Head of caudate nucleus (tissue), 42 donors: ENCODE measurements at regions not wholly inside any gene's neighbourhood (a gene's known extent, or its start where the extent isn't known, plus 50 kb on each side); places are given as distances from the start of the nearest gene placed in this dataset.
"Not testable (repeated sequence)": the region's sequence is repeated elsewhere in the genome, so short reads cannot be mapped to it uniquely, and the experiment has no call there.

ENCODE experiments used
- DNase-seq, 42 donors: peaks; one replicate each; pipeline versions ENCODE4 v3.0.0 to v3.0.0-alpha.2; 2020 to 2021; ENCODE audit warnings: mixed read lengths in 7 of 42
- intact Hi-C: fragments of 100-400 bp; cut with DNase I; formaldehyde crosslinking; loops from one replicate; pipeline ENCODE4 v1.15.0; 2022

DNA sequence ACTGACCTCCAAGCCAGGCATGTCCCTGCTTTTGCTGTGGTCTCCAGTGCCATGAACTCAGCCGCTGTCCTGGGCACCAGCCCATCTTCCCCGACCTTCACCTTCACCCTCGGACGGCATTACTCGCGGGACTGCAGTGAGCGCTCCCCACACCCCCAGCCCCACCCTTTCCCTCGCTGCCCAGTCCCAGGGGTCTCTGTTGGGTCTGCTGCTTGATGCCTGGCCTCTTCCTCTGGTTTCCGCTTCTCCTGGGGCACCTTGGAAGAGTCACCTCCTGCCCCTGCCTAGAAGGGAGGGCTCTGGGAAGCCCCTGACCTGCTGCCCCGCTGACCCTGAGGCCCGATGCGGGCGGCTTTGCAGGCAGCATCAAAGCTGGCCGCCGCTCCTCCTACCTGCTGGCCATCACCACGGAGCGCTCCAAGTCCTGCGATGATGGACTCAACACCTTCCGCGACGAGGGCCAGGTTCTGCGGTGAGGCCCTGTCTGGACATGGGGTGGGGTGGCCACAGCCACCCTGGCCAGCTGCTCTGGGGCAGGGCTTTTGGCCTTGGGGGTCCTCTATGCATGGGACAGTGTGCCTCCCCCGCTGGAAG lies 102.3 kb downstream of the ZNF267 start:
- DNase-seq, intact Hi-C loops: not testable (repeated sequence)

DNA sequence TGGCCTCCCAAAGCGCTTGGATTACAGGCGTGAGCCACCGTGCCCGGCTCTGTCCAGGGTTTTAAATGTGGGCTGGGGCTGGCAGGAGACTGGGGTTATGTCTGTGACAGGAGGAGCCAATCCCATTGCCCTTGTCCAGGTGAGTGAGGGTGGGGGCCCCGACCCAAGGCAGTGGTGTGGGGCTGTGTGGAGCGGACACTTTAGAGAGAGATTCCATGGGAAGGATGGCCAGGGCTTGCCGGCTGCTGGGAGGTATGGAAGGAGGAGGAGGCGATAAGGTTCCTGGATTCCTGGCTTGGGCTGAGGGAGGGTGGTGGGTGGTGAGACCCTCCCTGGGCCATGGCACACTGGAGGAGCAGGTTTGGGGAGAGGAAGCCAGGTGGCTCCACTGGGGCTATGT lies 104.9 kb downstream of the ZNF267 start:
- DNase-seq, intact Hi-C loops: not testable (repeated sequence)

DNA sequence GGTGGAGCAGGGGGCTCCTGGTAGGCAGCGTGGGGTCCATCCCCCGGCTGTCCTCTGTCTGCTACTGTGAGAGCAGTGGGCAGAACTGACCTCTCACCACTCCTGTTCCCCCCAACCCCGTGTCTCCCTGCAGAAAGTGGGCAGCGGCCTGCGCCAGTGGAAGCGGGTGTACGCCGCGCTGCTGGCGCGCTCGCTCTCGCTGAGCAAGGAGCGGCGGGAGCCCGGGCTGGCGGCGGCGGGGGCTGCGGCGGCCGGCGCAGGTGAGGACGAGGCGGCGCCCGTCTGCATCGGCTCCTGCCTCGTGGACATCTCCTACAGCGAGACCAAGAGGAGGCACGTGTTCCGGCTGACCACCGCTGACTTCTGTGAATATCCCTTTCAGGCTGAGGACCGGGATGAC lies 108.1 kb downstream of the ZNF267 start:
- DNase-seq, intact Hi-C loops: not testable (repeated sequence)

DNA sequence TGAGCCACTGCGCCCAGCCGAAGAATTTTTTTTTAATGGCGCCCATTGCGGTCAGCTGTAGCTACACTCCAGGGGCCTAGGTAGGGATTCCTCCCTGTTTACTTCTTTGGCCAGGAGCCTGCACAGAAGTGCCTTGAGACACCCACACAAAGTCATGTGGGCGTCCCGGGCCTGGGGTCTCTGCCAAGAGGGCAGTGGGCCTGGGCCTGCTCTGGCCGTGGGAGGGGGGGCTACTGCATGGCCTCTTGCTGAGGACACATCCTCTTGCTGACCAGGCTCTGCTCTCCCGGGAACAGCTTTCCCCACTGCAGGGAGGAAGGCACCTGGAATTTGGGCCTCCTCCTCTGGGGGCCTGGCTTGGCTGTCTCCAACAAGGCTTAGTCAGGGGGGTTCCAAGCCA lies 109.4 kb downstream of the ZNF267 start:
- intact Hi-C loops, DNase-seq: not testable (repeated sequence)

DNA sequence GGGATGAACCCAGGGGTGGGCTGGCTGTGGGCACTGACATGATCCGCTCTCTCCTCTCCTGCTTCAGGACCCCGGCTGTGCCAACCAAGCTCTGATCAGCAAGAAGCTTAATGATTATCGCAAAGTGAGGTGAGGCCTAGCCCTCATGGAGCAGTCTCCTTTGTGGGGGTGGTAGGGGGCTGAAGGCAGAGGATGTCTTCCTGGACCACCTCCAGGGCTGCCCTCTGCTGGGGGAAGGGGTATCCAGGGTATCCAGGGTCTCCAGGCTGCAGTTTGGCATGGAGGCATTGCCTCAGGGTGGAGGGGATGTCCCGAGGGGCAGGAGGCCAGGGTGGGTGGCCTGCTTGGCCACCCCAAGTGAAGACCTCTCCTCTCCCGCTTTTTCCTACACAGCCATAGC lies 110.1 kb downstream of the ZNF267 start:
- DNase-seq, intact Hi-C loops: not testable (repeated sequence)

DNA sequence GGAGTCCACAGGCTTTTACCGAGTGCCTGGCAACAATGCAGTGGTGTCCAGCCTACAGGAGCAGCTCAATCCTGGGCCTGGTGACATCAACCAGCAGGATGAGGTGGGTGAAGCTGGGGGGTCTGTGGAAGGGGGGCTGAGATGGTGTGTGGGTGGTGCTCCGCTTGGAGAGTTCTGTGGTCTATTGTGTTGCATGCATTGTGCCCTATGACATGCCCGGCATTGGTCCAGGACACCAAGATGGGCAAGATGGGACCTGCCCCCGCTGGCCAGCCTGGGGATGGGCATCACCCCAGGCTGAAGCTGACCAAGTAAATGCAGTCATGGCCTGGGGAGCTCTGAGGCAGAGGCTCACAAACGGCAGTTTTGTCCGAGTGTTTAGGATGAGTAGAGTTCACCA lies 113.3 kb downstream of the ZNF267 start:
- DNase-seq, intact Hi-C loops: not testable (repeated sequence)

DNA sequence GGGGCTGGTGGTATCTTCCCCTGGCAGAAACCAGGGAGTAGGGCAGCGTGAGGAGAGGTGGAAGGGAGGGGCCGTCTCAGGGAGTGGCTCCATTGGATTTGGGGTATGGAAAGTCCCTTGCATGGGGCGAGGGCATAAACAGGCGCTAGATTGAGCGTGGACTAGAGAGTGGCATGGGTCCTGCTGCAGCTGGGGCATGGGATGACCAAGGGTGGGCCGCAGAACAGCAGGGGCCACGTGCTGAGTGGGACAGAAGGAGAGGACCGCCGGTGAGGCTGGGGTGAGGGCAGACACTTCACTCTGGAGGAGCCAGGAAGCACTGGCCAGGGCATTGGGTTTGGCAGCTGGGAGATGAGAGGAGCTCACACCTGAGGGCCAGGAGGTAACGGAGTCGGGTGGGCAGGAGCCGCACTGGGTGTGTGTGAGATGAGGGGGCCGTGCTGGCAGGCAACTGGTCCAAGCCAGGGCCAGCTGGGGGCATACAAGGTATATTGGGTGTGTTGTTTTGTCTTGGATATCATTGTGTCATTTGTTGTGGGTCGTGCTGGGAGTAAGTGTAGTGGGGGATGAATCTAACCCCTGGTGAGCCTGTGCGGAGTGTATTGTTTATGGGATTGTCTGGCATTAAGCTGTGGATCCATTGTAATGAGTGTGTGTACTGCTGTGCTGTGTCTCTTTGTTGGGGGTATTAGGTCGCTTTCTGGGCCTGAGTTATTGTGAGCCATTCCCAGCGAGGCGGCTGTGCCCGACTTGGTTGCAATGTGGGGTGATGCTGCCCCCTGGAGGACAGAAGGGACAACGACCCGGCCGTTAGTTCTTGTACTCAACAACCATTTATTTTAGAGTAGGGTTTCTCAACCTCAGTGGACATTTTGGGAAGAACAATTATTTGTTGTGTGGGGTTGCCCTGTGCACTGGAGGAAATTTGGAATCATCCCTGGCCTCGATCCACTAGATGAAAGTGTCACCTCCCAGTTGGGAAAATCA lies 115.3 kb downstream of the ZNF267 start:
- peak in 34 of 42 donors; percentile 18 to 78 (median 47) for DNase-seq
- intact Hi-C loops = not testable (repeated sequence)

DNA sequence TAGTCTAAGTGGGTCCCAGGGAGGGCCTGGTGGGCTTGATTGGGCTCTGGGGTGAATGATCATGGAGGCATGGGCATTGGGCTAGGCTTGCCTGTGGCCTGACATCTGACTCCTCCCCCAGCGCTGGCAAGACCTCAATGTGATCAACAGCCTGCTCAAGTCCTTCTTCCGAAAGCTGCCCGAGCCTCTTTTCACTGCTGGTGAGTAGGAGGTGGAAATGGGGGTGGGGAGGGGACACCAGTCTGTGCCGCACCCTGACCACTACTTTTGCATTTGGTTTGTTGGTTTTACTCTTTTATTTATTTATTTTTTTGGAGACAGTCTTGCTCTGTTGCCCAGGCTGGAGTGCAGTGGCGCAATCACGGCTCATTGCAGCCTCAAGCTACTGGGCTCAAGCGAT lies 116.7 kb downstream of the ZNF267 start:
- DNase-seq, intact Hi-C loops: not testable (repeated sequence)

DNA sequence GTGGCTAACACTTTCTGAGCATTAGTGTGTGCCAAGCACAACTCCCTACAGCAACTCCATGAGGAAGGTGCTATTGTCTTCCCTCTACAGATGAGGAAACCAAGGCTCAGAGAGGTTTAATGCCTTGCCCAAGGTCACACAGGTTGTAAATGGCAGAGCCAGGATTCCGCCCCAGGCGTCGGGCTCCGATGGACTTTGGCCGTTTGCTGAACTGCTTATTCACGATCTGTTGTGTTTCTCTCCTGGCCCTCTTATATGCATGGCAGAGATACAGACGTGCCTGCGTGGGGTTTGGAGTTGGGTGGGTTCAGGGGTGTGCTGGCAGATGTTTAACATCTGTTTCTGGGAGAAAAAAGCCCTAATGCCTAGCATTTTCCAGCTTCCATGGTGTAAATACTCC lies 117.4 kb downstream of the ZNF267 start:
- intact Hi-C loops, DNase-seq: not testable (repeated sequence)

DNA sequence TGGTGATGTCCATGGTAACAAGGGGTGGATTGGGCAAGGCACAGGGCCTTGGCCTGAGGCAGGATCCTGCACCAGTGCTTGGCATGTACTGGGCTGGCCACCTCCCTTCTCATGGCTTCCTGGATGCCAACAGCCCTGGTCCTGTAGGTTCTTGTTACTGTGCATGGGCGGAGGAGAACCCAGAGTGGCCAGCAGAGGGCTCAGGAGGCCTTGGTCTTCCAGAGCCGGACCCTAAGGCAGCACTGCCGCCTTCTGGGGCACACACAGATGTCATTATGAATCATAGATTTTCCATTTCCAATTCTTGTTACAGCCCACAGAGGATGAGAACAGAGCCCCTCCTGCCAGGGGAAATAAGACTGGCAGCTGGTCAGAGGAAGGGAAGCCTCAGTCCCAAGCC lies 122.7 kb downstream of the ZNF267 start:
- intact Hi-C loops = not testable (repeated sequence)
- peak in 2 of 42 donors; percentile 2 to 3 for DNase-seq

DNA sequence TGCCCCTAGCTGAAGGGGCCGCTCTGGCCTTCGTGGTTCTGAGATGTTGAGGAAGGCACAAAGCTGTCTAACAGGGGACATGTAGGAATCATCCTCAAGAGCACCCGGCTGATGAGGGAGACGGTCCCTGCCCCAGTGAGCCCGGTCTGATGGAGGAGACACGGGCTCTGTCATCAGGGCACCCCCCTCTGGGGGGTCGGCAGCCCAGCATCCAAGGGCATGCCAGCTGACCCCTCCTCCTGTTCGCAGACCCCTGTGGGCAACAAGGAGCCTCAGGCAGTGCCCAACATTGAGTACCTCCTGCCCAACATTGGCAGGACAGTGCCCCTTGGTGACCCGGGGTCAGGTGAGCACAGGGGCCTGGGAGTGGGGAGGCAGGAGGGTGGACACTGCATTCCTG lies 128.9 kb downstream of the ZNF267 start:
- intact Hi-C loops, DNase-seq: not testable (repeated sequence)

DNA sequence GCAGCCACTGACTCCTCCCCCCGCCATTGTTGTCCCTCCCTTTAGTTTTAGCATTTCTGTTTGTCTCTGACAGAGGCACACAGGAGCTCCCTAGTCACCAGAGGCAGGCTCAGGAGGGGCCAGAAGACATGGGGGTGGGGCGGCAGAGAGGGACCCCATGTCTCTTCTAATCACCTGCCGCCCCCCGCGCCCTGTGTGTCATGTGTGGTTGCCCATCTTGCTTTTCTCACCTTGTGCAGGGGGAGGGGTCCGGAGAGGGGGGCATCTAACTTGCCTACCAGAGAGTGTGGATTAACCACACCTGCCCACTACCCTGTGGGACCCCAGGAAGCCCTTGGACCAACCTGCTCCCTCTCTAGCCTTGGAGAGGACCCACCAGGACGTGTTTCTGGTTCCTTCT lies 130.2 kb downstream of the ZNF267 start:
- DNase-seq, intact Hi-C loops: not testable (repeated sequence)

DNA sequence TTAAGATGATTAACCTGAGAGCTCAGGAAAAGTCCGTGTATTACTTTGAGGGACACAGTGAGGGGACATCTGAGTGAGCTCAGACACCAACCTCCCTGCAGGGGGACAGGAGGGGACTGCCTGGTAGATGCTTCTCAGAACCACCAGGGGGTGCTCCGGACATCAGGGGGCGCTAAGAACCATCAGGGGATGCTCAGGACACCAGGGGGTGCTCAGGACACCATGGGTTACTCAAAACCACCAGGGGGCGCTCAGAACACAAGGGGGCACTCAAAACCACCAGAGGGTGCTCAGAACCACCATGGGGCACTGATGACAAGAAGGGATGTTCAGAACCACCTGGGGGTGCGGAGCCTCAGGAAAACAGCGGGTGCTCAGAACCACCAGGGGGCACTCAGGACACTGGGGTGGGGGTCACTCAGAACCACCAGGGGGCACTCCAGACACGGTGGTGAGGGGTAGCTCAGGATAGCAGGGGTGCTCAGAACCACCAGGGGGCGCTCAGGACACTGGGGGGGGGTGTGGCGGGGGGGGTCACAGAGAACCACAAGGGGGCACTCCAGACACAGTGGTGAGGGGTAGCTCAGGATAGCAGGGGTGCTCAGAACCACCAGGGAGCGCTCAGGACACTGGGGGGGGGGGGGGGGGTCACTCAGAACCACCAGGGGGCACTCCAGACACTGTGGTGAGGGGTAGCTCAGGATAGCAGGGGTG lies 165.3 kb downstream of the ZNF267 start:
- intact Hi-C loops = not testable (repeated sequence)
- peak in 1 of 42 donors; percentile 7 for DNase-seq

DNA sequence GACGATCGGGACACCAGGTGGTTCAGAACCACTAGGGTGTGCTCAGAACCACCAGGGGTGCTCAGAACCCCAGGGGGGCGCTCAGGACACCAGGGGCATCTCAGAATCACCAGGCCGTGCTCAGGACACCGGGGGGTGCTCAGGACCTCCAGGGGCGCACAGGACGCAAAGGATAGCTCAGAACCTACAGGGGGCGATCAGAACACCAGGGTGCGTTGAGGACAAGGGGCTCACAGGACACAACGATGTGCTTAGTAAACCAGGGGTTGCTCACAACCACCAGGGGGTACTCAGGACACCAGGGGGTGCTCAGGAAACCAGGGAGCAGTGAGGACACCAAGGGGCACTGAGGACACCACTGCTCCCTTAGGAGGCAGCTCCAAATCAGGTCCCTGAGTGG lies 166.3 kb downstream of the ZNF267 start:
- DNase-seq, intact Hi-C loops: not testable (repeated sequence)

DNA sequence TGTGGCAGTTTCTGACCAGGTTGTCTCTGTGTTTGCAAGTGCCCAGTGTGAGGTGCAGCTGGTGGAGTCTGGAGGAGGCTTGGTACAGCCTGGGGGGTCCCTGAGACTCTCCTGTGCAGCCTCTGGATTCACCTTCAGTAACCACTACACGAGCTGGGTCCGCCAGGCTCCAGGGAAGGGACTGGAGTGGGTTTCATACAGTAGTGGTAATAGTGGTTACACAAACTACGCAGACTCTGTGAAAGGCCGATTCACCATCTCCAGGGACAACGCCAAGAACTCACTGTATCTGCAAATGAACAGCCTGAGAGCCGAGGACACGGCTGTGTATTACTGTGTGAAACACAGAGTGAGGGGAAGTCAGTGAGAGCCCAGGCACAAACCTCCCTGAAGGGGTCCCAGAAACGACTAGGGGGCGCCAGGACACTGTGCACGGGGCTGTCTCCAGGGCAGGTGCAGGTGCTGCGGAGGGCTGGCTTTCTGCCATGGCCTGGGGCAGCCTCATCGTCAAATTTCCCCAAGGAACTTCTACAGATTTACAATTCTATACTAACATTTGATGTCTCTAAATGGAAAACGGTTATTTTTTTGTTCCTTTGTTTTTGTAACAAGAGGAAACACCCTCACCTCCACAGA lies 187.0 kb upstream of the TP53TG3D start:
- intact Hi-C loops = not testable (repeated sequence)
- peak in 3 of 42 donors; percentile 1 to 12 (median 8) for DNase-seq

DNA sequence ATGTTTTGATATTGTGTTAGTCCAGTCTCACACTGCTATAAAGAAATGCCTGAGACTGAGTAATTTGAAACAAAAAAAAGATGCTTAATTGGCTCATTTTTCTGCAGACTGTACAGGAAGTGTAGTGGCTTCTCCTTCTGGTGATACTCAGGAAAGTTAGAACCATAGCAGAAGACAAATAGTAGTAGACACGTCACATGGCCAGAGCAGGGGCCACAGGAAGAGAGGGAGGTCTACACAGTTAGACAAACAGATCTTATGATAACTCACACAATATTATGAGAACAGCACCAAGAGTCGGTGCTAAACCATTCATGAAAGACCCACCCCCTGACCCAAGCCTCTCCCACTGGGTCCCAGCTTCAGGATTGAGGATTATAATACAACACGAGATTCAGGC lies 181.5 kb upstream of the TP53TG3D start:
- intact Hi-C loops, DNase-seq: not testable (repeated sequence)

DNA sequence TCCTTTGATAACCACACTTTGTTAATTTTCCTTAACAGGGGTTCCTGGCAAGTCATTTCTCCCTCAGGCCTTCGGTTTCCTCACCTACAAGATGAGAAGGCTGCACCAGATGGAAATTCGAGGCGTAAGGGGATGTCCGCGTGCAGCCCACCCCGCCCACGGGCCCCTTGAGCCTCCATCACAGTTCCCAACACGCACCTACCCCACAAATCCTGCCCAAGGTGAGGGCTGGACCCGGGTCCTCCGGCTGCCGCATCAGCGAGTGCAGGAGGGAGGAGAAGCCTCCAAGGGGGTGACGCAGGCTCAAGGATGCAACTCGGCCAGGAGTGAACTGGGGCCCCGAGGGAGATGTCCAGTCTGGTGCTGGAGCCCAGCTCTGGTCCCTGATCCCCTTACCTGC lies 169.2 kb upstream of the TP53TG3D start:
- DNase-seq, intact Hi-C loops: not testable (repeated sequence)

DNA sequence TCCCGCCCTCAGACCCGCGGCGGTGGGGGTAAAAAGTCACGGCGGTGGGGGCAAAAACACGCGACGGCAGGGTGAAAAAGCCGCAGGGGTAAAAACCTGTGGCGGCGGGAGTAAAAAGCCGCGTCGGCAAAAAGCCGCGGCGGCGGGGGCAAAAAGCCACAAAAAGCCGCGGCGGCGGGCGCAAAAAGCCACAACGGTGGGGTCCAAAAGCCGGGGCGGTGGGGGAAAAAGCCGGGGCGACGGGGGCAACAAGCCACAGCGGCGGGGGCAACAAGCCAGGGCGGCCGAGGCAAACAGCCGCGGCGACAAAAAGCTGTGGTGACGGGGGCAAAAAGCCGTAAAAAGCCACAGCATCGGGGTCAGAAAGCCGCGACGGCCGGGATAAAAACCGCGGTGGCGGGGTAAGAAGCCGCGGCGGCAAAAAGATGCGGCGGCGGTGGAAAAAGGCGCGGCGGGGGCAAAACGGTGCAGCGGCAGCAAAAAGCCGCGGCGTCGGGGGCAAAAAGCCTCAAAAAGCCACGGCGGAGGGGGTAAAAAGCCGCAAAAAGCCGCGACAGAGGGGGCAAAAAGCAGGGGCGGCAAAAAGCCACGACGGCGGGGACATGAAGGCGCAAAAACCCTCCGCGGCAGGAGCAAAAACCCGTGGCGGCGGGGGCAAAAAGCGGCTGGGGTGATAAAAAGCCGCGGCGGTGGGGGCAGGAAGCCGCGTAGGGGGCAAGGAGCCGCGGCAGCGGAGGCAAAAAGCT lies 168.3 kb upstream of the TP53TG3D start:
- peak in 1 of 42 donors; percentile 18 for DNase-seq

More for the DNA sequence above, 168.3 kb upstream of the TP53TG3D start:
- intact Hi-C loops = not testable (repeated sequence)
